ENCODE measurements at regions not wholly inside any gene's neighbourhood (a gene's known extent, or its start where the extent isn't known, plus 50 kb on each side); places are given as distances from the start of the nearest gene placed in this dataset.

DNA sequence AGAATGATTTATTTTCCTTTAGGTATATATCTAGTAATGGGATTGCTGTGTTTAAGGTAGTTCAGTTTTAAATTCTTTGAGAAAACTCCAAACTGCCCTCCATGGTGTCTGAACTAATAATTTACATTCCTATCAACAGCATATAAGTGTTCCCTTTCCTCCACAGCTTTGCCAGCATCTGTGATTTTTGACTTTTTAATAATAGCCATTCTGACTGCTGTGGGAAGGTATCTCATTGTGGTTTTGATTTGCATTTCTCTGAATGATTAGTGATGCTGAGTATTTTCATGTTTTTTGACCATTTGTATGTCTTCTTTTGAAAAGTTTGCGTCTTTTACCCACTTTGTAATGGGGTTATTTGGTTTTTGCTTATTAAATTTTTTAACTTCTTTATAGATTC, 571.6 kb upstream of the CCDC54 start:
- no peak for TF ChIP-seq POLR2A (IDR thresholded peaks at IDR 0.05)
- TF ChIP-seq, protein P1, sequence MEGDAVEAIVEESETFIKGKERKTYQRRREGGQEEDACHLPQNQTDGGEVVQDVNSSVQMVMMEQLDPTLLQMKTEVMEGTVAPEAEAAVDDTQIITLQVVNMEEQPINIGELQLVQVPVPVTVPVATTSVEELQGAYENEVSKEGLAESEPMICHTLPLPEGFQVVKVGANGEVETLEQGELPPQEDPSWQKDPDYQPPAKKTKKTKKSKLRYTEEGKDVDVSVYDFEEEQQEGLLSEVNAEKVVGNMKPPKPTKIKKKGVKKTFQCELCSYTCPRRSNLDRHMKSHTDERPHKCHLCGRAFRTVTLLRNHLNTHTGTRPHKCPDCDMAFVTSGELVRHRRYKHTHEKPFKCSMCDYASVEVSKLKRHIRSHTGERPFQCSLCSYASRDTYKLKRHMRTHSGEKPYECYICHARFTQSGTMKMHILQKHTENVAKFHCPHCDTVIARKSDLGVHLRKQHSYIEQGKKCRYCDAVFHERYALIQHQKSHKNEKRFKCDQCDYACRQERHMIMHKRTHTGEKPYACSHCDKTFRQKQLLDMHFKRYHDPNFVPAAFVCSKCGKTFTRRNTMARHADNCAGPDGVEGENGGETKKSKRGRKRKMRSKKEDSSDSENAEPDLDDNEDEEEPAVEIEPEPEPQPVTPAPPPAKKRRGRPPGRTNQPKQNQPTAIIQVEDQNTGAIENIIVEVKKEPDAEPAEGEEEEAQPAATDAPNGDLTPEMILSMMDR (IDR thresholded peaks at IDR 0.05): no peak
- intact Hi-C loops (cut with DNase I; ENCODE audit: low total_unique reads): no loop called here
- no peaks in the 10 kb centered on the region for H3K27me3 ChIP-seq
- H3K9me3 ChIP-seq: no peaks in the 10 kb centered on the region
- H3K4me3 ChIP-seq: no peak overlapping the region
- no peak overlapping the region for H3K27ac ChIP-seq
- no peaks in the 10 kb centered on the region for H3K36me3 ChIP-seq
- no peaks in the 10 kb centered on the region for H3K4me1 ChIP-seq
- DNase-seq: no peak

DNA sequence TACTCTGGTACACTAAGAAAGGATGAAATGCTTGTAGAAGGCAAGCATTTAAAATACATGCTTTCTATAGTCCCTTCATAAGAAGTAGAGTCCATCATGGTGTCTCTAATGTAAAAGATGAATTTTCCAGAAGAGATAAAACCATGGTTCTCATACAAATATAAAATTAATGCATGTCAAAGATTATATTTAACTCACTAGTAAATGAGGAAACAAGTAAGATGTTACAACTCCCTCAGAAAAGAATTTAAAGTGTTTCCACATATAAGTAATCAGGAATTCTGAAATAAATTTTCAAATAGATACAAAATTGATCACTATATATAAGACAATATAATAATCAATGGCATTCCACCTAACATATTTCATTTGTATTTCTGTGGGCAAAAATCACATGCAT, 570.3 kb upstream of the CCDC54 start:
- TF ChIP-seq POLR2A (IDR thresholded peaks at IDR 0.05): no peak
- TF ChIP-seq, protein P1 (IDR thresholded peaks at IDR 0.05): no peak
- no peak for DNase-seq
- Histone ChIP-seq H3K4me1 (no peaks in the 10 kb centered on the region), H3K9me3 (no peaks in the 10 kb centered on the region), H3K4me3 (no peak overlapping the region), H3K27me3 (no peaks in the 10 kb centered on the region), H3K27ac (no peak overlapping the region), H3K36me3 (no peaks in the 10 kb centered on the region)
- intact Hi-C loops (cut with DNase I; ENCODE audit: low total_unique reads): no loop called here

DNA sequence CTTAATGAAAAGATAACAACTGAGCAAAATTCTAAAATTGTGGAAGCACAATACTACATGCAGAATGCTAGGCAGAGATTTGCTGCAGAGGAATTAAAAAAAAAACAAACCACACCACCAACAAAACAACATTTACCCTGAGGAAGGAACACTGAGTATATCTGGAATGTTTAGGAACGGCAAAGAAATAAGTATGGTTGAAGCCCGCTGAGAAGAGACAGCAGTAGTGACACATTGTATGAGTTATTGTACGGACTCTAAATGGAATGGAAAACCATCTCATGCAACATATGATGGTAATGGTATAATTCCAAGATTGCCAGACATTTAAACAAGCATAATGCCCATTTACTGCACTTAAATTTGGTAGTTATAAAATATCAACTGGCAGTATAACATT, 568.2 kb upstream of the CCDC54 start:
- Histone ChIP-seq H3K27me3 (no peaks in the 10 kb centered on the region), H3K4me3 (no peak overlapping the region), H3K4me1 (no peaks in the 10 kb centered on the region), H3K9me3 (no peaks in the 10 kb centered on the region), H3K36me3 (no peaks in the 10 kb centered on the region), H3K27ac (no peak overlapping the region)
- intact Hi-C loops (cut with DNase I; ENCODE audit: low total_unique reads): no loop called here
- no peak for DNase-seq
- TF ChIP-seq, protein P1 (IDR thresholded peaks at IDR 0.05): no peak
- no peak for TF ChIP-seq POLR2A (IDR thresholded peaks at IDR 0.05)

DNA sequence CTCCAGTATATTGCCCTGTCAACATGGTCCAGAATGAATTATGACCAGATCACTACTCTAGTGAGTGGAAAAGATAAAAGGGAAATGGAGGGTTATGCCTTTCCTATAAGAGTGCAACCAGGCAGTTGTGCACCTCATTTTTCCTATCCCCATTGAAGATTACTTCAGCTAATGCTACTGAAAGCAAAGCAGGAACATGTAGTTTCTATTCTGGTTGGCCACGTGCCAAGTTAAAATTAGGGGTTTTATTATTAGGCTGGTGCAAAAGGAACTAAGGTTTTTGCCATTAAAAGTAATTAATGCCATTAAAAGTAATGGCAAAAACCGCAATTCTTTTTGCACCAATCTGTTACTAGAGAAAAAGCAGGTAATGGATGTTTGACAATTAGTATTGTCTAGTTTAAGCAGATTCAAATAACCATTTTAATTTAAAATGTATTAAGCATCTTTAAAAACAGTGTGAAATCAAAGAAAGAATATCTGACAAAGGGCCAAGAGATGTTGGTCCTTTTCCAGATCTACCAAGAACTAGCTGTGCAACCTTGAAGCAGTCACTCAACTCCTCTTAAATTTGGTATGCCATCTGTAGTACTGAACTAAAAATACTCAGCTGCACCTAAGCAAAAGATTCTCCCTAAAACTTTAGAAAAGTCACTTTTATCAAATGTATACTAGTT, 567.5 kb upstream of the CCDC54 start:
- H3K4me1 ChIP-seq: no peaks in the 10 kb centered on the region
- intact Hi-C loops (cut with DNase I; ENCODE audit: low total_unique reads): no loop called here
- H3K36me3 ChIP-seq: no peaks in the 10 kb centered on the region
- DNase-seq: no peak
- no peak overlapping the region for H3K4me3 ChIP-seq
- no peaks in the 10 kb centered on the region for H3K9me3 ChIP-seq
- H3K27ac ChIP-seq: no peak overlapping the region
- TF ChIP-seq, protein P1 (IDR thresholded peaks at IDR 0.05): no peak
- no peak for TF ChIP-seq POLR2A (IDR thresholded peaks at IDR 0.05)
- H3K27me3 ChIP-seq: no peaks in the 10 kb centered on the region

DNA sequence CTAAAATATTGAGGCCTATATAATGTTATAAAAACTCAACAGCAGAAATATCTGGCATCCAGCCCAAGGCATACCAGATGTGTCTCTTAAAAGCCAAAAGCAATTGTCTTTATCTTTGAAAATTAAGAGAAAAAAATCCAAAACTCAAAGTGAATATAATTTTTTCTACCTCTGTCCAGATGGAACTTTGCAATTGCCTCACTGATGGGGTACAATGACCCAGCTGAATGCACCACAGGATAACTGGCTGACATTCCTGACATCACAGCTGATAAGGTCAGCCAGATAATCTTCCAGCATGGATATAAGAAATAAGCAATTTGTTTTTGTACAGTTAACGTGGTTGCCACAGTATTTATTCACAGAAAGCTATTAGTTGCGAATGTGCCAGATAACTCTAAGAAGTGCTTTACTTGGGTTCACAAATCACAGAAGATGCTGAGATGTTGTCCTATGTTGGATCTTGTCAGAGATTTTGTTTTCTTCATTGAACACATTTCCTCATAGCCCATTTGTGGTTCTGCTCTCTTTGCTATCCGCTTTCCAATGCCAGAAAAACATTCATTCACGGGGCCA, 566.9 kb upstream of the CCDC54 start:
- DNase-seq: no peak
- Histone ChIP-seq H3K36me3 (no peaks in the 10 kb centered on the region), H3K27ac (no peak overlapping the region), H3K9me3 (no peaks in the 10 kb centered on the region), H3K4me1 (no peaks in the 10 kb centered on the region), H3K4me3 (no peak overlapping the region), H3K27me3 (no peaks in the 10 kb centered on the region)
- intact Hi-C loops (cut with DNase I; ENCODE audit: low total_unique reads): no loop called here
- no peak for TF ChIP-seq POLR2A (IDR thresholded peaks at IDR 0.05)
- TF ChIP-seq, protein P1 (IDR thresholded peaks at IDR 0.05): no peak

Measured in uterus (tissue), 3 donors.